Activated CD8-positive, alpha-beta T cell treated with anti-CD3 and anti-CD28 coated beads, Interleukin-2, amount 10 ng/mL, durations not matched to agents 7 days and 5 days (primary cell): ENCODE measurements at regions not wholly inside any gene's neighbourhood (a gene's known extent, or its start where the extent isn't known, plus 50 kb on each side); places are given as distances from the start of the nearest gene placed in this dataset.

Experiments
- ATAC-seq: fragments of 150-1000 bp; cut with Tn5 transposase; one replicate; pipeline ENCODE4 v1.10.0; 2021; ENCODE audit warnings: moderate library complexity
- CTCF ChIA-PET: fragments of 350-600 bp; sonication (Branson Sonifier 250); formaldehyde crosslinking; loops from one replicate; lab custom pipeline; 2021; ENCODE audit warnings: antibody characterized with exemption; lab: Charles Lee
- POLR2A ChIA-PET: fragments of 350-600 bp; sonication (Branson Sonifier 250); formaldehyde crosslinking; loops from one replicate; lab custom pipeline; 2021; ENCODE audit warnings: antibody characterized with exemption; lab: Charles Lee
- DNase-seq: peaks from one replicate; pipeline ENCODE4 v3.0.0-alpha.2; 2020
- H3K27ac Mint-ChIP-seq: one replicate; pipeline ENCODE4 v1.8.0; 2021; ENCODE audit warnings: mild to moderate bottlenecking, mixed read lengths
- H3K27me3 Mint-ChIP-seq: one replicate; pipeline ENCODE4 v1.8.0; 2021; ENCODE audit warnings: low read depth, mixed read lengths
- H3K36me3 Mint-ChIP-seq: one replicate; pipeline ENCODE4 v1.8.0; 2021; ENCODE audit warnings: low read depth, mixed read lengths
- H3K4me1 Mint-ChIP-seq: one replicate; pipeline ENCODE4 v1.8.0; 2021; ENCODE audit warnings: low read depth, mixed read lengths
- H3K4me3 Mint-ChIP-seq: one replicate; pipeline ENCODE4 v1.8.0; 2021; ENCODE audit warnings: mild to moderate bottlenecking, mixed read lengths
- H3K9me3 Mint-ChIP-seq: one replicate; pipeline ENCODE4 v1.8.0; 2022; ENCODE audit warnings: mixed read lengths; ENCODE audit not compliant: insufficient read depth

GRCh38 chr18:67846422-67847098 is 330.0 kb upstream of the DSEL start:
- Mint-ChIP-seq H3K4me1 (no peaks in the 10 kb centered on the region), H3K27me3 (no peaks in the 10 kb centered on the region), H3K36me3 (no peaks in the 10 kb centered on the region), H3K9me3 (no peaks in the 10 kb centered on the region), H3K27ac (no peak overlapping the region), H3K4me3 (no peak overlapping the region)
- no peak for DNase-seq
- ATAC-seq, result no peak
- ChIA-PET POLR2A (no interaction called here), CTCF (no interaction called here)

- POLR2A ChIA-PET, result no interaction called here
- Mint-ChIP-seq H3K27ac (no peak overlapping the region), H3K36me3 (no peaks in the 10 kb centered on the region), H3K27me3 (no peaks in the 10 kb centered on the region), H3K4me3 (no peak overlapping the region), H3K9me3 (no peaks in the 10 kb centered on the region), H3K4me1 (no peaks in the 10 kb centered on the region)
- DNase-seq (no peak), ATAC-seq (no peak)
- CTCF ChIA-PET, result no interaction called here
These were observed 328.5 kb upstream of the DSEL start for GRCh38 chr18:67845035-67845434.

DNA sequence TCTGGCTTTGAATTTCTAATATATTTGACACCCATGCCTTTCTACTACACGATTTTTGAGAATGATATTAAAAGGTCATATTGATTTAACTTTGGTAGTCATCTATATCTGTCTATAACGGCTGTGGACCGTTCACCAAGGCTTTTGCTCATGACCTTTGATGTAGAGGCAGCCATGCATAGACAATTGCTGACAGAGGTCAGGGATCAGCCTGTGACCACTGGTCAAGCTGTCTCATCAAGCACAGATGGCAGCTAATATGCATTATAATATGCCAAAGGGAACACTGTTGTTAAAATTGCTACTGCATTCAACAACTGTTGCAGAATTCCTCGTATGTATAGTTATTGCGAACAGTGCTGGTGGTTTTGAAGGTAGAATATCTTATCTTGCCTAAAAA is 323.9 kb upstream of the DSEL start:
- Mint-ChIP-seq H3K9me3 (no peaks in the 10 kb centered on the region), H3K4me1 (no peaks in the 10 kb centered on the region), H3K36me3 (no peaks in the 10 kb centered on the region), H3K27ac (no peak overlapping the region), H3K4me3 (no peak overlapping the region), H3K27me3 (no peaks in the 10 kb centered on the region)
- no peak for DNase-seq
- CTCF ChIA-PET, result no interaction called here
- POLR2A ChIA-PET, result no interaction called here
- ATAC-seq, result no peak

DNA sequence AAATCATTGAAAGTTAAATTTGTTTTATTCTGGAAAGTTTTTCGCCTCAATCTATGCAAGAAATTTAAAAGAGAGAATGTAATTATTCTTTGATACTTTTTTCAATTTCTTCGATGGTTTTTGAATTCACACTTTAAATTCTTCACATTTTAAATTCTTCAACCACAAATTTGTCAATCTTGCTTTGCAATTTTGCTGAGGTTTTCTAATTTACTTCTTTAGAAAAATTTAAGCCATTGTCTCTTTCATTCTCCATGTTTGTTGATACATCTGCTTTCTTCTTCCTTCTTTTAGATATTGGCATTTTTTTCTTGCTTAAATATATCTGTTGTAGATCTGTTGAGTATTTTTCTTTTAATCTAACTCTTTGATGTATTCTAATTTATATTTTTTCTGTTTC is 301.9 kb upstream of the DSEL start:
- H3K27ac Mint-ChIP-seq, result no peak overlapping the region
- ChIA-PET POLR2A (no interaction called here), CTCF (no interaction called here)
- H3K9me3 Mint-ChIP-seq, result no peaks in the 10 kb centered on the region
- H3K27me3 Mint-ChIP-seq, result no peaks in the 10 kb centered on the region
- no peaks in the 10 kb centered on the region for H3K4me1 Mint-ChIP-seq
- ATAC-seq (no peak), DNase-seq (no peak)
- no peak overlapping the region for H3K4me3 Mint-ChIP-seq
- H3K36me3 Mint-ChIP-seq, result no peaks in the 10 kb centered on the region

- DNase-seq (no peak), ATAC-seq (no peak)
- Mint-ChIP-seq H3K27me3 (no peaks in the 10 kb centered on the region), H3K27ac (no peak overlapping the region), H3K36me3 (no peaks in the 10 kb centered on the region), H3K4me3 (no peak overlapping the region), H3K4me1 (no peaks in the 10 kb centered on the region), H3K9me3 (no peaks in the 10 kb centered on the region)
- POLR2A ChIA-PET, result no interaction called here
- CTCF ChIA-PET, result no interaction called here
These were observed 298.8 kb upstream of the DSEL start for GRCh38 chr18:67815280-67815679.

DNA sequence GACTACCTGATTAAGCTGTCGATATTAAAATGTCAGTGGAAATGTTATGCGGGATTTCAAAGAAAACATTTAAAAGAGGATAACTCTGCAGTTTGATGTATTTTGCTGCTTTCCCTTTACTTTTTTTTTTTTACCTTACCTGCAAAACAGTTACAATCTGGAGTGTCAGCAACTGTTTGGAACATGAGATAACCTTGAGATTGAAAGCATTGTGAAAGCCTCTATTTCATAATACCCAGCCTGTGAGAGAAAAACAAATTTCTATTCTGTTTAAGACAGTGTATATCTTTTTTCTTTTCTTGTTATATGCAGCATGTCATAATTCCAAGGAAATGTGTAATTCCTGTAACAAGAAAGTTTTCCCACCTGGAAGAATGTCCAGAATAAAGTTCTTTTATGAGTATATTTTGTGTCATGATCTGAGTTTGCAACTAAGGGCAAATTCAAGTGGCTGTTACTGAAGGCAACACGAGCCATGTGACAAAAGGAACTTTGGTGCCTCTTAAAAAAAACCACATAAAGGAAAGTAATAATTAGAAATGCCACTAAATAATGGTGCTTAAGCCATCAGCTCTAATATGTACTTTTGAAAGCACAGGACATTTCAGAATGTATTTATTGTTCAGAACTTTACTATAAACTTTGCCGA is 297.0 kb upstream of the DSEL start:
- ChIA-PET CTCF (no interaction called here), POLR2A (no interaction called here)
- Mint-ChIP-seq H3K27ac (no peak overlapping the region), H3K4me3 (no peak overlapping the region), H3K9me3 (no peaks in the 10 kb centered on the region), H3K4me1 (no peaks in the 10 kb centered on the region), H3K36me3 (no peaks in the 10 kb centered on the region), H3K27me3 (no peaks in the 10 kb centered on the region)
- DNase-seq (no peak), ATAC-seq (no peak)

DNA sequence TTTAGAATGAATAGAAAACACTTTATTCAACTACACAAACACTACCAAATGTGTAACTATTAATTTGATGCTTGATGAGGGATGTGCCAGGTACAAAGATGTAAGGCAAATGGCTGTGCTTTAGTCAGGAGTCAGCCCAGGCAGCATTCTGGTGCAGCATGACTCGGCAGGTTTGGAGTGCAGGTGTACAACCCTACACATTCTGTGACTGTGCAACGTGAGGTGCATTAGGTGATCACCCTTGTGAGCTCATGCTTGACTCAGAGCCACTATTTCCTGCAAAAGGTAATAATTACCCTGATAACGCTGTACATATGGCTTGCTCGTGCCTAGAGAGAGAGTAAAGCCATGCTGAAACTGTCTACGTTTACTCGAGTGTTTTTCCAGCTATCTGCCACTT is 288.7 kb upstream of the DSEL start:
- no peaks in the 10 kb centered on the region for H3K9me3 Mint-ChIP-seq
- DNase-seq (no peak), ATAC-seq (no peak)
- H3K36me3 Mint-ChIP-seq, result no peaks in the 10 kb centered on the region
- CTCF ChIA-PET, result no interaction called here
- H3K27me3 Mint-ChIP-seq, result no peaks in the 10 kb centered on the region
- H3K27ac Mint-ChIP-seq, result no peak overlapping the region
- no peak overlapping the region for H3K4me3 Mint-ChIP-seq
- POLR2A ChIA-PET, result no interaction called here
- H3K4me1 Mint-ChIP-seq, result no peaks in the 10 kb centered on the region

- no peaks in the 10 kb centered on the region for H3K36me3 Mint-ChIP-seq
- no peak for ATAC-seq
These were observed 278.0 kb upstream of the DSEL start for GRCh38 chr18:67794521-67794920.

DNA sequence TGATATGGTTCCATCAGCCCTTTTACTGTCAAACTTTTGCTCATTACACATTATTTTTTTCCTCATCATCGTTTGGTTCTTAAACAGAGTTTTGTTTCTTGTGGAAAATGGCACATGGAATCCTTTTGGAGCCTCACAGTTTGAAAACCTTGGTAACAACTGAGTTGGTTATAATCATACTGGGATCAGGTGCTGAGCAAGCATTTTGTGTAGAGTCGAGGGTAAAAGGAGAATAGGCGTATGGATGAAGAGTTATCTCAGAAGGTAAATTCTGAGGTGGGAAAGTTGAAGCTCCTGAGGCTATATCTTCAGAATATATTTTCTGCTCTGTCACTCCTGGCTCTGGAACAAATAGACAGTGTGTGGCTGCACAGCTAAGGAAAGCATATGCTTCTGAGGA is 274.0 kb upstream of the DSEL start:
- no peaks in the 10 kb centered on the region for H3K36me3 Mint-ChIP-seq
- H3K4me1 Mint-ChIP-seq, result no peaks in the 10 kb centered on the region
- ChIA-PET POLR2A (no interaction called here), CTCF (no interaction called here)
- H3K27me3 Mint-ChIP-seq, result no peaks in the 10 kb centered on the region
- no peak overlapping the region for H3K4me3 Mint-ChIP-seq
- no peak overlapping the region for H3K27ac Mint-ChIP-seq
- DNase-seq (no peak), ATAC-seq (no peak)
- no peaks in the 10 kb centered on the region for H3K9me3 Mint-ChIP-seq

More at GRCh38 chr18:67794521-67794920, 278.0 kb upstream of the DSEL start:
- Mint-ChIP-seq H3K27me3 (no peaks in the 10 kb centered on the region), H3K4me3 (no peak overlapping the region), H3K4me1 (no peaks in the 10 kb centered on the region), H3K27ac (no peak overlapping the region), H3K9me3 (no peaks in the 10 kb centered on the region)
- ChIA-PET POLR2A (no interaction called here), CTCF (no interaction called here)
- no peak for DNase-seq

DNA sequence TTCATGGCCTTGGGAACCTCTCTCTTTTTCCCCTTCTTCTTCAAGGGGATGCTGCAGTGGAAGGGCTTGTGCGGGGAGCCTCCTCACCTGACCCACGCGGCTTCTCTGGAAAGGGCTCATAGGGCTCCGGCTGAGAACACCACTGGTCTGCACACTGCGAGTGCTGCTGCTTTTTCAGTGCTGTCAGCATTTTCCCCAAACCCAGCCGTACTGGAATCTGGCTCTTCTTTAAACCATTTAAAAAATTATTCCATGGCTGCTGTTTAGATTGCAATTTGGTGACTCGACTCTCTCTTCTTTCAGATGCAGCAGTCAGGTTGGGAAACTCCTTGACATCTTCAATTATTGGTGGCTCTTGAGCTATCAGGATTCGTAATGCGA is 272.6 kb upstream of the DSEL start:
- H3K36me3 Mint-ChIP-seq, result no peaks in the 10 kb centered on the region
- no peak overlapping the region for H3K4me3 Mint-ChIP-seq
- ATAC-seq (no peak), DNase-seq (no peak)
- ChIA-PET CTCF (no interaction called here), POLR2A (no interaction called here)
- no peaks in the 10 kb centered on the region for H3K4me1 Mint-ChIP-seq
- H3K27me3 Mint-ChIP-seq, result no peaks in the 10 kb centered on the region
- no peaks in the 10 kb centered on the region for H3K9me3 Mint-ChIP-seq
- H3K27ac Mint-ChIP-seq, result no peak overlapping the region

GRCh38 chr18:67788310-67789164 is 272.0 kb upstream of the DSEL start:
- Mint-ChIP-seq H3K27ac (no peak overlapping the region), H3K9me3 (no peaks in the 10 kb centered on the region), H3K36me3 (no peaks in the 10 kb centered on the region), H3K4me3 (no peak overlapping the region), H3K27me3 (no peaks in the 10 kb centered on the region), H3K4me1 (no peaks in the 10 kb centered on the region)
- ChIA-PET POLR2A (no interaction called here), CTCF (no interaction called here)
- DNase-seq, result no peak
- no peak for ATAC-seq

DNA sequence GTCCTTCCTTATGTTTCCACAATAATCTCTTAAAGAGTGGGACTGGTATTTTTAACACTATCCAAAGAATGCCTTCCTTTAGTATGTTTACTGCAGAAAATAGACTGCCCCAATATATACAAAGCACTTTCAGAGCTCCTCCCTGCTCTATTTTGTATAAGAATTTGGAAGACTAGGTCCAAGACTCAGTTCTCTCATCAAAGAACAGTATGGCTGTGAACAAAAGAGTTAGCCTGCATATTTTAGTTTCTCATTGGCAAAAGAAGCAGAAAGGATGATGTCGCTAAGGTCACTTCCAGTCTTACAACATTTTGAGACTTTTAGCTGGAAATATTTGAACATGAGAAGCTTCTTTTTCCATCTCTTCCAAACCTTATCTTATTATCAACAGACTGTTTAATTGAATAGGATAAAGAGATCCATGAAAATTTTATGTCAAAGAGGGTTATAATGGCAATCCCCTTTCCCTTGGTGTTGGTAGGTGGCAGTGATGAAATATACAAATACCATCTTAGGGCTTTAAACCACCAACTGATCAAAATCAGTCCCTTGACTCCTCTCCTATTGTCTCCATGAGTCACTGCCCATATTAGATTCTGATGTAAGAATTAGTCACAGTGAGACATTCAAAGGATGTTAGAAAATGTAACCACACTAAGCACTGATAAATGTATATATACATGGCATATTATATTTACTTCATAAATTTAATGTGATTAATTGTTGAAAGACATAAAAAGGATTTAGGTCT is 266.9 kb upstream of the DSEL start:
- CTCF ChIA-PET, result no interaction called here
- POLR2A ChIA-PET, result no interaction called here
- DNase-seq (no peak), ATAC-seq (no peak)
- H3K27me3 Mint-ChIP-seq, result no peaks in the 10 kb centered on the region
- no peaks in the 10 kb centered on the region for H3K9me3 Mint-ChIP-seq
- no peaks in the 10 kb centered on the region for H3K4me1 Mint-ChIP-seq
- no peak overlapping the region for H3K27ac Mint-ChIP-seq
- no peaks in the 10 kb centered on the region for H3K36me3 Mint-ChIP-seq
- H3K4me3 Mint-ChIP-seq, result no peak overlapping the region
